HG02973 (cell line): ENCODE measurements at regions not wholly inside any gene's neighbourhood (a gene's known extent, or its start where the extent isn't known, plus 50 kb on each side); places are given as distances from the start of the nearest gene placed in this dataset.
"Not testable (repeated sequence)": the region's sequence is repeated elsewhere in the genome, so short reads cannot be mapped to it uniquely, and the experiment has no call there.

Experiments used
- ATAC-seq: cut with Tn5 transposase; IDR thresholded peaks from one replicate; pipeline ENCODE4 v1.9.1; 2021; ENCODE audit warnings: moderate library complexity; ENCODE audit not compliant: unreplicated experiment

DNA sequence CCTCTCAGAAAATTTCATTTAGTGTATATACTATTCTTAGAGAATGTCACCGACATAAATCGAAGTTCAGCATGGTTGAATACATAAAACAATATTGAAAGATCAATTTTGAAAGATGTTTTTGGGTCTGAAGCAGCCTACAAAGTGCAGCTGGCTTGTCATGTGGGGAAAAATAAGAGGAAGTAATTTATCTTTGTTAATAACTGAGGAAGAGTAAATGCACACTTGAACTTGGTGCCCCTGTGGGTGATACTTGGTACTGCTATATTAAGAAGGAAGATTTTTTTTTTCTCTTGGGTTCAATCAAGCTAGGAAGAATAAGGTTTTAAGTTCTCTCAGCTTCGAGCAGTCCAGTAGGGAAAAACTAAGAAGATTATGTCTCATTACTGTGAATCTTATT is 661.3 kb downstream of the RPL10L start:
- ATAC-seq, result no peak

DNA sequence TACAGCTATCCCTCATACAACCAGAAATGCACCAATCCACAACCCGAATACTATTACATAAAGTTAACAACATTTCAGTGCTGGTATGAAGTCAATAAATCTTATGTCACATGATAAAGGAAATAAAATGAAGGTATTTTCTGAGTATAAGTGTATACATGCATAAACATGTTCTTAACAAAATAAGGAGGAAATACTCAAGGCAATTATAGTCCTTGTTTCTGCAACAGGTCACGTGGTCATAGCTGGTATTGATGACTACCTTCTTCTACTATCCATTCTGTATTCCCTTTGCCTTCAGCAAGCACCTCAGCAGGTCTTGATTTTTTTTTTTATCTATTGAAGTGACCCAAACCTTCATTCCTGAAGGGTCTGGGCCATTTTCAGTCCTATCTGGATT is 675.6 kb downstream of the RPL10L start:
- no peak for ATAC-seq

DNA sequence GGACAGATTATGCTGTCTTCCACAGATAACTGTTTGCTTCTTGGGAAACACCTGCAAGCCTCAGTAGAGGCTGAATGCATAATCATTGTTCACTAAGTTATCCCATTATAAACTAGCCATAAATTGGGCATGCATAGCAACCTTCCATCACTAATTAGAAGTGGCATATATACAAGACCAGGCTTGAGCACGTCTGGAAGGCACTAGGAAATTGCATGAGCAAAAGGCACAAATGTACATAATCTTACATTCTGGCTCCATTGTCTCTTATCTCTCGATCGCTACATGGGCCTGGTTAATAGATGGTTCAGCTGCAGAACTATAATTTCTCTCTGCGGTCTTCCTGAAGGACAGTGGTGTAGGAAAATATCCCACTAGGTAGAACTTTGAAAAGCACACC is 679.2 kb downstream of the RPL10L start:
- ATAC-seq, result no peak

DNA sequence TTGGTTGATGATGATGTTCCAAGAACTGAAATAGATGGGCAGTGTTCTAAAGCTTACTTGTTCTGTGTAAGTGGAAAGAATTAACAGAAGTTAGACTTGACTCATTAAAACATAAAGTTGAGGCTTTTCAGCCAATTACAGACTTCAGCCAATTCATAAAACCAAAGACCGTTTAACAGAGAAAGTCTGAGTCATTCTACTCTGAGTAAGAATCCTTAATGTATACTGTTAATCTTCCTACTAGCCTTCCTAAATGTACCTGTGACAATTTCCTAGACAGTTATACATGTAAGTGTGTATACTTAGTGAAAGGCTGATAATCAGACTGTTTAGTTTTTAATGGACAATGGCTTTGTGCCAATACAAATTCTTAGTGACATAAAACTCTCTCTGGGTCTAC is 681.0 kb downstream of the RPL10L start:
- ATAC-seq, result no peak

DNA sequence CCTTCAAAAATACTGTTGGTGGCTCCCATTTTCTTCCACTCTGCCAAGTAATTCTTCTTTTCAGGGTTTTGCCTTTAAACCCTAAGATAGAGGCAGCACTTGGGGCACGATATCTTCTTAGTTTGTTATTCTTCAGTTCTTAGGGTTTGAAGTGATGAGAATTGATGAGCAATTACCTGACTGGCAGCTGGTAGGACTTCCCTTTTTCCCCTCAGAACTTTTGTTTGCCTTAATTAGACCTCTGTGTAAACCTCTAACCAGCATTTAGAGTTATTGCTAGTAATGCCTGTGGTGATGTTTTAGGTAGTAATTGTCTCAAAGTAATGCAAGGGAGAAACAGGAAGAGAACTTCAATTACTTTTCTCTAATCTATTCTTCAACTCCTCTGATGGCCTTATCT is 683.5 kb downstream of the RPL10L start:
- no peak for ATAC-seq

DNA sequence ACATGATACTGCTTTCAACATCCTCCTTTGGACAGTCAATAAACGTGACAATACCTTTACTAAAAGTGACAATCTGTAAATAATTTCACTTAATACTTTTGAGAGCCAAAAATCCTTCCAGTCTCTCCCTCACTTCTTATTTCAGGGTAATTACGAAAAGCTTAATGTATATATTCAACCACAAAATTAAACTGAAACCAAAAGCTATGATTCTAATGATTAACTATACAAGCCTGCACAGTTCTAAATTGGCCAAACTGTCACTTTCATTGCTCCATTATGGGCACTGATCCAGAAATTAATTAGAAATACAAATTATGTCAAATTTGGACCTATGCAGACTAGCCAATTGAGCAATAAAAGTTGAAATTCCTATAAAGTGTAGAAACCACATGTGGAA is 696.5 kb upstream of the MIS18BP1 start:
- no peak for ATAC-seq

DNA sequence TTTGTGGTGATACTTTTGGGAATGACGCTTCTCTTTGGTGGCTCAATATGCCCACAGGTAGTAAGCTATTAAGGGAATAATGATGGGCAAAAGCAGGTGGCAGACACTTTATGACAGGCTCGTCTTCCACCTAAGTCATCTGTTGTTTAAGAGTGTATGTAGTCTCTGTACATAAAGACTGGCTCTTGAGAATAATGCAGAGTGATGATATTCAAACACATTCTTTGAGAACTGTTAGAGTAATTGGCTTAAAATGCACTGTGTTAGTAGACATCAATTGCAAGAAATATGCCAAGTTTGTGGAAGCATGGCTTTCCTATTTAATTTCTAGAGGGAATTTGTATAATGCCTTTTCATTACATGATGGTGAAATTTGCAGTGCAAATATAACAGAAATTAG is 694.8 kb upstream of the MIS18BP1 start:
- ATAC-seq, result no peak

DNA sequence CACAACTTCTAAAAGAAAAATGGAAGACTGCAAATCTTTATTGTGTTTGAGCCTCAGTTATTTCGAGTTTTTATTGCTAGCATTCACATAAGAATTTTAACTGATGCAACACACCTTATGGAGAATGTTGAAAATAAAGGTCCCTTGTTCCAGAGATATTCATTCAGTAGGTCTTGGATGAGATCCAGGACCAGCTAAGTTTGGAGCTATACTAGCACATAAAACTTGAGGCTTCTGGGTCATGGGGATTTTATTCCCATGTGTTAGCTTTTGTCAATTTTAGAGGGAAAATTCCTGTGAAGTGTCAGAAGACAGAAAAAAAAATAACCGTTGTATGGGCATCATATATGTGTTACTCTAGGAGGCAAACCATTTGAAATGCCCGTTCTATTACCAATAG is 693.2 kb upstream of the MIS18BP1 start:
- no peak for ATAC-seq

DNA sequence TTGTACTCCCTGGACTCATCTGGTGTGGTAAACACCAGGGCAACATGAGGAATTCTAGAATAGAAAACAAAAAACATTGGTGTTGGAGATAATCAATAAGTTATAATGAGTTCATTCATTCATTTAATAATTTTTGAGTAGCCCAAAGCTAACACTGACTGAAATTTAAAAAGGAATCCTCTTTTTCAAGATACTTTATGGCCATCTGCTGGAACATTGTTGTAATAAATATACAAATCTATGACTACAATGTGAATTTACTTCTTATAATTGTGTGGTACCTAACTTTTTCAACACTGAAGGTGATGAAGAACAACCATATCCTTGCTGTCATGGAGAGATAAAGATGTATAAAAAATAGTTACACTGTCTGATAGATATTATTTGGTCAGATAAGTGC is 687.3 kb upstream of the MIS18BP1 start:
- no peak for ATAC-seq

DNA sequence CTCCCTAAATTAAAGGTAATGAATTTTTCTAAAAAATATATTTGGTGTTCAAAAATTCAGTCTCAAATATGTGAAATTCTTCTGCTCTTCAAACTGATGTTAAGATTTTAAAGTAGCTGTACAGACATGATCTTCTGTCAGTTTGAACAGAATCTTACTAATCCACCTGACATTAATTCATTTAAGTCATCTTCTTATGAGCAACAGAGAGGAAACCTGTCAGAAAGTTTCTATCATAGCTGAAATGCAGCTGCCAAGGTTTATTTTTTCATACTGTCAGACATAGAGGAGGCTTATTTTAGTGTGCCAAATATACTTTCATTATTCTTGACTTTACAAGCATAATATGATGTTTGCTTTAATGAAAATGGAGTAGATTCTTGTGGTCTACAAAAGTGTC is 686.6 kb upstream of the MIS18BP1 start:
- no peak for ATAC-seq

DNA sequence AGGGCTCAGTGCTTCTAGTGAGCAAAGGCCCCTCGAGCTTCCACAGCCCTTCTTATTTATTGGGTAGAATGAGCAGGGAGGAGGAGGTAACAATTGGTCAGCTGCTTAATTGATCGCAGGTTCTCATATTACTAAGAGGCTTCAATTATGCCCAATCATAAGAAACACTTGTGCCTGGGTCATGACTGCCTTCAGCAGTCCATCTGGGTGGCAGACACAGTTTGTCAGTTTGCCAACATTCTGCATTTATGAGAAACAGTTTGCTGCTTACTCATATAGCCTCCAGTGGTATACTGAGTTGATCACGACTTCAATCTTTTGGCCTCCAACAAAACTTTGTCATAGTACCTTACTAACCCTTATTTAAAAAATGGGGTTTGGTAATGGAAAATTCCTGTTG is 667.0 kb upstream of the MIS18BP1 start:
- ATAC-seq, result not testable (repeated sequence)

DNA sequence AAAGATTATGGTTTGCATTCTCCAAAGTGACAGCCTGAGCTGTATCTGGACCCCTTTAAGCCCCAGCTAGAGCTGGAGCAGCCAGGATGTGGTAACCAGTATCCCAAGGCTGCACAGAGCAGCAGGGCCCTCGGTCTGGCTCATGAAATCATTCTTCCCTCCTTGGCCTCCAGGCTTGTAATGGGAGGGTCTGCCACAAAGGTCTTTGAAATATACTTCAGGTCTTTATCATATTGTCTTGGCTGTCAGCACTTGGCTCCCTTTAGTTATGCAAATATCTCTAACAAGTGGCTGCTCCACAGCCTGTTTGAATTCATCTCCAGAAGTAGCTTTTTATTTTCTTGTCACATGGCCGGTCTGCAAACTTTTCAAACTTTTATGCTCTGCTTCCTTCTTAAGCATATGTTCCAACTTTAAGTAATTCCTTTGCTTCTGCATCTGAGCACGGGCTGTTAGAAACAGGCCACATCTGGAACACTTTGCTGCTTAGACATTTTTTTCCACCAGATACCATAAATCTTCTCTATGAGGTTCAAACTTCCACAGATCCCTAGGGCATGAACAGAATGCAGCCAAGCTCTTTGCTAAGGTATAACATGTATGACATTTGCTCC is 663.4 kb upstream of the MIS18BP1 start:
- ATAC-seq, result no peak

DNA sequence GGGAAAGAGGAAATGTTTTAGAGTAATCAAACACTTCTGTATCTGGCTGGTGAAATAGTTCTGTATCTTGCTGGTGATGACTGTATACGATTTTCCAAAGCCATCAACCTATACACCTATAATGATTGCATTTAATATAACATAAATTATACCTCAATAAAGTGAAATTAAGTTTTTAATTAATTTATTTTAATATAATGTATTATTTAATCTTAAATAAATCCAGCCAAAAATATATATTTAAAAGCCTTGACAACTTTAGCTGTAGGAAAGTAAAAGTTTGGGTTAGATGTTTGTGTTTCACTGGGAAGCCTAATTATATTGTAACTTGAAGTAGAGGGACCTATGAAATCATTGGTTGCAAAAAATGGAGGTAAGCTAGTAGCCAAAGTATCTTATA is 654.8 kb upstream of the MIS18BP1 start:
- ATAC-seq, result no peak

DNA sequence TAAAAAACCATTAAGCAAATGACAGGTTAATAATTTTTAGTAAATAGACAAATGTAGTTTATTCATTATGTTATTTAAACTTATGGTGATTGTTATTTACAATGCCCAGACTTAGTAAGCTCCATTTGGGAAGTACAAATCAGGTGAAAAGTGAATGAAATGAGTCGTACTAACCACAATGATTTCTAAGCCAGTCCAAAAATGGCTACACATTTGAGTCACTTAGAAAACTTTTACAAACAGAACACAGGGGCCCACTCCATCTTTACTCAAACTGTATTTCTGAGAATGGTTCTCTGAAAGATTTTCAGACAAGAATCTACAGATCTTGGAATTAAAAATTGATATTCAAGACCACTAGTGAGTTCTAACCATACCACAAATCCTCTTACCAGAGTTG is 653.3 kb upstream of the MIS18BP1 start:
- no peak for ATAC-seq

DNA sequence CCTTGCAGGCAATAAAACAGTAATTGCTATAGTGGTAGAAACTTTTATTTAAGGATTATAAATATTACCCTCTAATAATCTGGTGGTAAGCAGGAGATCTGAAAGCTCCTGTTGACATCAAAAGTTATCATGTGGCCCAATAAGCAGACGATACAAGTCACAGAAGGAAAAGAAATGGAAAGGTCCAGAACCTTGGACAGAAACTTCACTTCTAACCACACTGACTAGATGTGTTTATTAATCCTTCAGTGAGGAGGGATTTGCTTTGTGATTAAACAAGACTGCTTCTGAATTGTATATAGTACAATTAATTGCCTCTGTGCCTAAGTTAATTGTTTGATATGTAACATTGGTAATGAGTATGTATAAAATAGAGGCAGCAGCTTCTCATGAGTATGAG is 652.7 kb upstream of the MIS18BP1 start:
- ATAC-seq, result no peak

DNA sequence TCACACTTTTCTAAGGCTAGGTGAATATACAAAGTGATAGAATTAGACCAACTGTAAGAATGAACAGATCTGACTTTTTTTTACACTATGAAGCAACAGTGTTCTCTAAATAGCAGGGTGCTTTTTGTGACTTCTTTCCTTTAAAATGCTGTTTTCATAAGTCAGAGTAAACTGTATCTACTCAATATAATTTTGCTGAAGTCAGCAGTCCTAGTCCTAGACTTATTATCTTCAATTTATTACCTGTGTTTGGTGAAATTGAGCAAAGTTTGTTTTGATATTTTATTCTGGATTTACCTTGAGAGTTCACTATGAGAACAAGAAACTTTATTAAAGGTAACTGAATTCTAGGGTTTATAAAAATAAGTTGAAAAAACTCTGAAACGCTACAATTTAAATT is 651.3 kb upstream of the MIS18BP1 start:
- no peak for ATAC-seq

DNA sequence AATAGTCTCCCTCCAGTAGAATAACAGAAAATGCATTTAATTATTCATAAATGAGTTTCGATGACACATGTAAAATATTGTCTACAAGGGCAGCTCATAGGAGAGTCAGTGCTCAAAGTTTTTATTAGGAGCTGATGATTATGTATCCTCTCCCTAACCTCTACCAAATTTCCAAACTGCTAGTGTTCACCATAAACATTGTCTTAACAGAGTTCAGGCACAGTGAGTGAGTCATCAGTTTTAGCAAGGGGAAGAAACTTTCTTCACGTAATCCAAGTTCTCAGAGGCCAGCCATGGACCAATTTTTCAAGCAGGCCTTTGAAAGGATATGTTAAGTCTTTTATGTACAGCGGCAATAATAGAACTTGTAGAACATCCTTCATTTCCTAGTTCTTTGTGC is 649.2 kb upstream of the MIS18BP1 start:
- no peak for ATAC-seq

DNA sequence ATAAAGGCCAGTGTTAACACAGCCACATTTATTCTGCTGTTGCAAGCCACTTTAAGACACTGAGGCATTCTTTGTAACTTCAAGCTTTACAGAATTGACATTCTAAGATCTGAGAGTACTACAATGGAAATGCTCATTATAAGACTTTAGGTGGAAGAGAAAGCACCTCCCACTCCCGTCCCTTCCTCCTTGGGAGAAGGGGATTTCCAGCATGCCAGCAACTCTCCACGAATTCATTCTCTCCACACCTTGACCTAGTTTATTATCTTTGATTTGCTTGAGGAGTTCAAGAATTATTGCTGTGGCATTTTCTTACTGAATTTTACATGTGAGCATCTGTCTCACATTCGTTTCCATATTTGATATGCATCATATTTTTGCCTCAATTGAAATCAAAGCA is 644.4 kb upstream of the MIS18BP1 start:
- no peak for ATAC-seq

DNA sequence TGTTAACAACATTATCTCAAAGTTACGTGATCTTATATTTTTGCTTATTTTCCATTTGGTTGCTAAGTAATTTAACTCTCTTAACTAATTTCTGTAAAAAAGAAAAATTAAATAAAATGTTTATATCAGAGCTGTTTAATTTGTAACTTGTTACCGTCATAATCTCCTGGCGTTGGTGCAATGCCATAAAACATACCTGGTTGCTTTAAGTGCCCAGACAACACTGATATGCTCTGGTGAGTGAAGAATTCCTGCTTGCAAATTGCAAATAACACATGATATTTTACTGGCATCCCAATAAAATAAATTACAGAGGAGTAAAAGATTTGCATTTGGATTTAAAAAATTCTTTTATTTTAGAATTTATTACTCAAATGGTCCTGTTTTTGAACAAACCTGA is 640.1 kb upstream of the MIS18BP1 start:
- ATAC-seq, result no peak

DNA sequence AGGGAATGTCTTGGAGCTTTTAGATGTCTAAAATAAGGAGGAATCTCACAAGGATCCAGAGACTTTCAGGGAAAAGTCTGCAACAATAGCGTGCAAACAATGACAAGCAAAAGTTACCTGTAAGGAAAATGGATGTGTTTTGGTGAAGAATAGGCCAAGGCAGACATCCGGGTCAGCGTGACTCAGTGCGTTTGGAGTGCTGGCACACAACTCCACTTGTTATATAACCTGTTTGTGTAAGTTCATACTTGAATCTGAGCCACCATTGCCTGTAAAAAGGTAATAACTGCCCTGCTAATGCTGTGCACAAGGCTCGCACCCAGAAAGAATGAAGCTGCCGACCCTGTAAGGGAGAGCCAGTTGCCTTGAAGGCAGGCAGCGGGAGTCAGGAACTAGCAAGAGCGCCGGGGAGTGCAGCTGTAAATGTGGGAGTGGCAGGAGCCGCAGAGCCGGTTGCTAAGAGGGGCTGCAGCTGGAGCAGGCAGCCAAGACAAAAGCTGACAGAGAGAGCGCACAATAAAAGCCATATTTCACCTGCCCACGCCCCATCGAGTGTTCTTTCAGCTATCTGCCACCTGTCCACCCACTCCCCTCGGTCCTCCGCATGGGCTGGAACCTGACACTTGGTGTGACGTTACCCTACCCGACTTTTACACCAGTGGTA is 638.5 kb upstream of the MIS18BP1 start:
- ATAC-seq, result no peak

DNA sequence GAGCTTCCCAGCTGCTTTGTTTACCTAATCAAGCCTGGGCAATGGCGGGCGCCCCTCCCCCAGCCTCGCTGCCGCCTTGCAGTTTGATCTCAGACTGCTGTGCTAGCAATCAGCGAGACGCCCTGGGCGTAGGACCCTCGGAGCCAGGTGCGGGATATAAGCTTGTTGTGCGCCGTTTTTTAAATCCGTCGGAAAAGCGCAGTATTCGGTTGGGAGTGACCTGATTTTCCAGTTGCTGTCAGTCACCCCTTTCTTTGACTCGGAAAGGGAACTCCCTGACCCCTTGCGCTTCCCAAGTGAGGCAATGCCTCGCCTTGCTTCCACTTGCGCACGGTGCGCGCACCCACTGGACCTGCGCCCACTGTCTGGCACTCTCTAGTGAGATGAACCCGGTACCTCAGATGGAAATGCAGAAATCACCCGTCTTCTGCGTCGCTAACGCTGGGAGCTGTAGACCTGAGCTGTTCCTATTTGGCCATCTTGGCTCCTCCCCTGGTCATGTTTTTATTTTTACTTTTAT is 635.8 kb upstream of the MIS18BP1 start:
- not testable (repeated sequence) for ATAC-seq

DNA sequence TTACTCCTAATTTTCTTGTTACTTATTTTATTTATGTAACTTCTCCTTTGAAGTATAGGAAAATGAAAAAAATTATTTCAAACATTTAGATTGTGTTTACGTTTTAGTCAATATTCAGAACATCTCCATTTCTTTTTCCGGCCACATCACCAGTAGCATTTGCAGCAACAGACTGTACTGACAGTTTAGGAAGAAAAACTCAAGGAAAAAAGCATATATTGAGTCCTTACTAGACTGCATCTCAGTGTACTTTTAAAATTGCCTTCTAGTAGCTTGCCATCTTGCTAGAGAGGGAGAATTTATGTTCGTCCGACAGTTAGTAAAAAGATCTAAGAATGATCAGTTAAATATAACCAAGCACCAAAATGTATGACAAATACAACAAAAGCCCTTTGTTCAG is 625.0 kb upstream of the MIS18BP1 start:
- no peak for ATAC-seq

DNA sequence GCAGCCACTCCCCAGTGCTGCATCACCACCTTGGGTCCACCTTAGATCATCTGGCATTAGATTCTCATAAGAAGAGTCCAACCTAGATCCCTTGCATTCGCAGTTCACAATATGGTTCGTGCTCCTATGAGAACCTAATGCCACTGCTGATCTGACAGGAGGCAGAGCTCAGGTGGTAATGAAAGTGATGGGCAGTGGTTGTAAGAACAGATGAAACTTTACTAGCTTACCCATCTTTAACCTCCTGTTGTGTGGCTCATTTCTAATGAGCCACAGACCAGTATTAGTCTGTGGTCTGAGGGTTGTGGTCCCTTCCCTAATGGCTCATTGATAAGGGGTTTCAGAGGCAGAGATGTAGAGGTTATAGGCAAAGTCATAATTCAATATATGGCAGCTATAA is 615.9 kb upstream of the MIS18BP1 start:
- ATAC-seq, result no peak
